Keratinocyte (primary cell): ENCODE measurements at regions not wholly inside any gene's neighbourhood (a gene's known extent, or its start where the extent isn't known, plus 50 kb on each side); places are given as distances from the start of the nearest gene placed in this dataset.

ENCODE experiments used
- CTCF ChIP-seq, 3 experiments: IDR thresholded peaks in 1 of 3; conservative IDR thresholded peaks in 1 of 3; optimal IDR thresholded peaks in 1 of 3; 2 replicates in 2 of 3; 3 replicates in 1 of 3; pipeline versions ENCODE3 to v1.5.1; 2011; ENCODE audit warnings: low read length in 3 of 3, mild to moderate bottlenecking in 3 of 3, moderate library complexity in 2 of 3, control low read depth in 1 of 3, inconsistent platforms in 1 of 3; ENCODE audit not compliant: insufficient read depth in 2 of 3; ENCODE audit errors: extremely low read depth in 1 of 3
- EZH2 ChIP-seq: IDR thresholded peaks from one replicate; pipeline ENCODE4 v1.6.1; 2012; ENCODE audit warnings: inconsistent platforms, mild to moderate bottlenecking, low read length, moderate library complexity

GRCh38 chr14:30427401-30427800, 131.6 kb upstream of the G2E3 start:
- TF ChIP-seq CTCF (optimal IDR thresholded peaks at IDR 0.05 in 1 of 3, IDR thresholded peaks at IDR 0.05 in 1 of 3, conservative IDR thresholded peaks at IDR 0.05 in 1 of 3; ENCODE audit: extremely low read depth in 1 of 3, insufficient read depth in 2 of 3, low read length in 3 of 3): no peak
- TF ChIP-seq EZH2: no peak
